RWPE1 (cell line): ENCODE measurements at regions not wholly inside any gene's neighbourhood (a gene's known extent, or its start where the extent isn't known, plus 50 kb on each side); places are given as distances from the start of the nearest gene placed in this dataset.

ENCODE experiments used
- CTCF ChIA-PET: fragments of 350-600 bp; sonication (Branson Sonifier 250); formaldehyde crosslinking; extraction: SDS; loops from one replicate; lab custom pipeline; 2021; lab: Yijun Ruan, JAX
- POLR2A ChIA-PET: fragments of 400-600 bp; formaldehyde crosslinking; extraction: SDS; loops from one replicate; lab custom pipeline; 2020; ENCODE audit warnings: antibody characterized with exemption; ENCODE audit not compliant: low non-redundant PET; lab: Yijun Ruan, JAX
- DNase-seq: peaks from one replicate; pipeline ENCODE4 v3.0.0; 2012; ENCODE audit warnings: low spot score
- H3K27ac ChIP-seq: fragments of 450-650 bp; 2 replicates; pipeline ENCODE4 v1.5.1; 2017
- CTCF ChIP-seq: fragments of 450-650 bp; conservative IDR thresholded peaks from 2 replicates; pipeline ENCODE4 v1.5.1; 2017; ENCODE audit warnings: low read depth, mild to moderate bottlenecking

- CTCF ChIA-PET = no interaction called here
- DNase-seq = no peak
- no peak overlapping the region for H3K27ac ChIP-seq
- POLR2A ChIA-PET = no interaction called here
- TF ChIP-seq CTCF = no peak
These were observed 437.7 kb downstream of the TSHZ3 start for GRCh38 chr19:30911491-30911890.

DNA sequence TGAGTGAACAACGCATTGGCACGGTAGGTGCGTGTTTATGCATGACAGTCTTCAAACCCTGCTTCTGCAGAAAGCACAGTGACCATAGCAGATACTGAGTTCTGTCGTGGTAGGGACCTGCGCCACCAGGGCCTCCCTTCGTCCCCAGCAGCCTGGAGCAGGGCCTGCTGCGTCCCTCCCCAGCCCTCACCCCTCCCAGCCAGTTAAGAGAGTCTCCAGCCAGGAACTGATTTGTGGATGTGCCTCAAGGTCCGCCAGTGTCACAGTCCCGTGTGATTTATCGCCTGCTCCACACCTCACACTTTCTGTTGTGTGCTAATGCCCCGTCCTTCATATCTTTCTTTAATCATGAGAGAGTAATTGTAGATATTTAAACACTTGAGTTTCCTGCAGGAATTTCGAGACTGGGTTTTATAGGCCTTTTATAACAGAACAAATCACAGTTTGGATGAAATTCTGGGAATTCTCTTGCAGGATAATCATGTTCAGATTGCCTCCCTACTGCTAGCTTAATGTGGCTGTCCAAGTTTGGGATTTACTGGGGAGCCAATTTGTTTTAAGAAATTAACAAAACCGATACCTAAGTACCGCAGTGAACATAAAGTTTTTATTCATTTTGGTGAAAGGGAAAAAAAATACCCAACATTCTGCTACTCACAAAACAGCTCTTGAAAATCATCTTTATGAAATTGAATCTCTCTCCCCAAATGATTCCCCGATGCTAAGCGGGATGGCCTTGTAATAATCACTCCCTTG, 438.6 kb downstream of the TSHZ3 start:
- ChIA-PET CTCF (interaction anchor here (0.7 kb wide), 1 partner anchor 711 kb away, joined by 4 read pairs; no protein-coding TSS in a partner anchor), POLR2A (no interaction called here)
- no peak for DNase-seq
- TF ChIP-seq CTCF = no peak
- no peak overlapping the region for H3K27ac ChIP-seq

GRCh38 chr19:30909216-30909615, 440.0 kb downstream of the TSHZ3 start:
- CTCF ChIA-PET = interaction anchor here (0.6 kb wide), 1 partner anchor 67 kb away, joined by 3 read pairs; no protein-coding TSS in a partner anchor
- POLR2A ChIA-PET = no interaction called here
- no peak for DNase-seq
- no peak for TF ChIP-seq CTCF
- no peak overlapping the region for H3K27ac ChIP-seq

- CTCF ChIA-PET = no interaction called here
- POLR2A ChIA-PET = no interaction called here
- no peak for DNase-seq
- no peak for TF ChIP-seq CTCF
- H3K27ac ChIP-seq = no peak overlapping the region
These were observed 440.9 kb downstream of the TSHZ3 start for GRCh38 chr19:30908262-30908771.

GRCh38 chr19:30906871-30907270, 442.4 kb downstream of the TSHZ3 start:
- no peak for DNase-seq
- CTCF ChIA-PET = no interaction called here
- no peak overlapping the region for H3K27ac ChIP-seq
- no peak for TF ChIP-seq CTCF
- POLR2A ChIA-PET = no interaction called here

DNA sequence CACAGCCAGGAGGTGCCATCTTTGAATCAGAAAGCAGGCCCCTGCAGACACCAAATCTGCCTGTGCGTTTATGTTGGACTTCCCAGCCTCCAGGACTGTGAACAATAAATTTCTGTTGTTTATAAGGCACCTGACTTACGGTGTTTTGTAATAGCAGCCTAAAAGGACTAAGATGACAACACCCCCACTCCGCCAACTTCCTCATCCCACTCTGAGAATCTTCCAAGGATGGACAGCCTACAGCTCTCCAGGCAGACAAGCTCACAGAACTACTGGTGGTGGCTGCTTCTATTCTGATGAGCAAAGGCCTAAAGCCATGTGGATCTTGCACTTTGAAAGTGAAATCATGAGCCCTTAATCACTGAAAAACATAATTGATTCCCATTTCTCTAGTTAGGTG, 449.2 kb downstream of the TSHZ3 start:
- no peak for DNase-seq
- TF ChIP-seq CTCF = no peak
- POLR2A ChIA-PET = no interaction called here
- no peak overlapping the region for H3K27ac ChIP-seq
- CTCF ChIA-PET = no interaction called here
